DMS153 treated with DMSO at 0.1 percent for 48 hours (cell line): ENCODE measurements at regions not wholly inside any gene's neighbourhood (a gene's known extent, or its start where the extent isn't known, plus 50 kb on each side); places are given as distances from the start of the nearest gene placed in this dataset.

Experiments
- DNase-seq: peaks from one replicate; lab custom pipeline; 2025; ENCODE audit not compliant: unreplicated experiment; lab: John Stamatoyannopoulos, UW

- DNase-seq = no peak
These were observed 71.3 kb upstream of the ENOX2 start for GRCh38 chrX:130974323-130974722.

- peak; percentile 49 for DNase-seq
These were observed 72.9 kb upstream of the ENOX2 start for GRCh38 chrX:130975947-130976346.

DNA sequence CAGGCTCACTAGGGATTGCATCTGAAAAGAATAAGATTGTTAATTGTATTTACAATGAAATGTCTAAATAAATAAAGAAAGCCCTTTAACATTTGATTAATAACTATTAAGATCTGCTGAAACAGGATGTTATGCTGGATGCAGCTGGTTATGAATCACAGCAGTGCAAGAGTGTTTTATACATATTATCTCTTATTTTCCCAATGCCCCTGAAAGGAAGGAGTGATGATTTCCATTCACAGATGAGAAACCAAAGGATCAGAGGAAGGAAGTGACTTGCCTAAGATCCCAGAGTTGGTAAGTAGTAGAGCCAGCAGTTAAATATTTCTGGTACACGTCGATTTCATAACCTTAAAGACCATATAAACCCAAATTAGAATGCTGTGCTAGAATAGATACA lies 76.3 kb upstream of the ARHGAP36 start:
- DNase-seq = no peak

DNA sequence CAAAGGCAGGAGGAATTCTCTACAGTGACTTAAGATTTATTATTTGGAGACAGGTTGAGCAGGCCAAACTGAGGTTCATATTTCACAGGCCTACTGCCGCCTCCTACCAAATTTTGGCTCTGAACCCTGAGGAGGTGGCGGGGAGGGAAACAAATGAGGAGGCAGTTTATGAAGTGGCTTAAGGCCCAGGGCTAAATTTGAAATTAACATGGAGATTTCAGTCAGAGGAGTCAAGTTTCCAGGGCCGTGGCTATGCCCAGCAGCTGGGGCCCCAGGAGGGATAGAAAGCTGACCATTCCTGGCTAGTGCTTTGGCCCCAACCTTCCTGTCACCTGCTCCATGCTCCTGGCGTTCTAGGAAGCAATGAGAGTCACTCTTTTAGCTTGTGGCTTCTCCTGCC lies 73.4 kb upstream of the ARHGAP36 start:
- DNase-seq = no peak

GRCh38 chrX:130987241-130987640 lies 70.9 kb upstream of the ARHGAP36 start:
- no peak for DNase-seq

DNA sequence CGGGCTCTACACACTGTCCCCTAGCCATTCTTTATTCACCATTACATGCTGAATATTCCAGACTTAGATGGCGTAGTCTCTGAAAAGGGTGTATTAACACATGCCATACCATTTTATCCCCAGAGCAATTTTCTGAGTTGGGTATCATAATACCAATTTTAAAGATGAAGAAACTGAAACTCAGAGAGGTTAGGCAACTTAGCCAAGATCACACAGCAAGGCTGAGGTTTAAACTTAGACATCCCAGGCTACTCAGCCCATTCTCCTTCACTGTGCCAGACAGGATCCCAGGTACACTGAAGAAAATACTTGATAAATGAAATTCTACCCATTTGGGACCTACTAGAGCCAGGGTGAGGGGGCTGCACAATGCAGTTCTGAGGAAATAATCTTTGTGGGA lies 67.4 kb upstream of the ARHGAP36 start:
- DNase-seq = no peak

GRCh38 chrX:130994671-130995070 lies 63.5 kb upstream of the ARHGAP36 start:
- no peak for DNase-seq

DNA sequence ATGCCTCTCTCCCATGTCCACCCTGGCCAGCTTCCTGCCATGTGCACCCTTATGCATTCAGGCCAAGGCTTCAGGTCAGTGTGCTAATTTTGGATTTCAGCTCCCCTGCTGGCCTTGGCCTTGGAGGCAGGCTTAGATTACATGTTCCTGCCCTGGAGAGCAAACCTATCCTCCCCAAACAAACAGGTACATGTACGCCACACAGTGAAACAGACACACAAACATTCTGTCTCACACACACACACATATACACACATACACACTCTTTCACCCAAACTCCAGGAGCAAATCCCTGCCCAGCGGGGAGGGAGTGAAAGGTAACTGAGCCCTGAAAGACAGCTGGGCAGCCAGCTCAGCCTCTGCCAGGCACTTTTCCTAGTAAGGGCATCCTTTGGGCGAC lies 62.7 kb upstream of the ARHGAP36 start:
- no peak for DNase-seq

GRCh38 chrX:130997314-130997713 lies 60.8 kb upstream of the ARHGAP36 start:
- no peak for DNase-seq

- no peak for DNase-seq
These were observed 58.8 kb upstream of the ARHGAP36 start for GRCh38 chrX:130999360-130999759.
